Heart left ventricle (tissue), 13 donors: ENCODE measurements at regions not wholly inside any gene's neighbourhood (a gene's known extent, or its start where the extent isn't known, plus 50 kb on each side); places are given as distances from the start of the nearest gene placed in this dataset.

Source experiments
- POLR2A ChIP-seq, 2 donors: fragments of 450-650 bp; IDR thresholded peaks; one replicate each; pipeline ENCODE4 v1.6.1; 2017; ENCODE audit warnings: antibody characterized with exemption in 2 of 2, mild to moderate bottlenecking in 2 of 2, moderate library complexity in 2 of 2
- TF ChIP-seq, protein P1 (sequence below), 12 donors: fragments of 200-600 bp; sonication (generic) in 4 of 12; IDR thresholded peaks; one replicate each; pipeline versions ENCODE4 v1.5.0 to v1.8.0; 2018 to 2022; ENCODE audit warnings: antibody characterized with exemption in 12 of 12, mild to moderate bottlenecking in 5 of 12
- donor health status: ischemic (EF 13 %, LVEDD 7.1; RV severe dilation, severe dysfunction).
- donor health status: DM: no; HTN: yes; CAD: no.
- donor health status: DM: no; HTN: no; CAD: no.
- donor health status: ischemic (EF 25% LVEDD 6.9; RV normal size, moderate dysfunction).
- donor health status: ischemic (EF 25% LVEDD 5.7; RV mildly dilated, moderate dysfunction).
- donor health status: ischemic (EF 35%, LVEDD 5.7; RV mildly dilated, moderate dysfunction).
- donor health status: nonischemic (EF 11% LVEDD 7.7; RV severe dilation, severe dysfunction).
- donor health status: DM: yes; HTN: yes; CAD: no.
- donor health status: PGD.
- donor health status: ischemic (EF 29% LVEDD 5.4; RV normal size, mild dysfunction).
- donor health status: nonischemic (EF 23%, LVEDD 6.1; RV moderate dilation, normal function).

DNA sequence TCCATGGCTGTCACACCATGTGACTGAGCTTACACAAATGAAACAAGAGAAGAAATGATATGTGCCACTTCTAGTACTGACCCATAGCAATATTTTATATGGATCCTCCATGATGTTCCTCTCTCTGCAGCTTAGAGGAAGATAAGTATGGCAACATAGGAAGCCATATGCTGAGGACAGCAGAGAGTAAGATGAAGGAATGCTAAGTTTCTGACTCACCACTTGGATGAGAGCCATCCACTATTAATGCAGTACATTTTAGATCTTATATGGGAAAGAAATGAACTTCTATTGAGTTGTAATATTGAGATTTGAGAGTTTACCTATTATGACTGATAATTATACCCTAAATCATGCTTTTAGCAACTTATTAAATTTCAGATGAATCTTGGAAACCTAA is 386.9 kb upstream of the MAOA start:
- TF ChIP-seq, protein P1, sequence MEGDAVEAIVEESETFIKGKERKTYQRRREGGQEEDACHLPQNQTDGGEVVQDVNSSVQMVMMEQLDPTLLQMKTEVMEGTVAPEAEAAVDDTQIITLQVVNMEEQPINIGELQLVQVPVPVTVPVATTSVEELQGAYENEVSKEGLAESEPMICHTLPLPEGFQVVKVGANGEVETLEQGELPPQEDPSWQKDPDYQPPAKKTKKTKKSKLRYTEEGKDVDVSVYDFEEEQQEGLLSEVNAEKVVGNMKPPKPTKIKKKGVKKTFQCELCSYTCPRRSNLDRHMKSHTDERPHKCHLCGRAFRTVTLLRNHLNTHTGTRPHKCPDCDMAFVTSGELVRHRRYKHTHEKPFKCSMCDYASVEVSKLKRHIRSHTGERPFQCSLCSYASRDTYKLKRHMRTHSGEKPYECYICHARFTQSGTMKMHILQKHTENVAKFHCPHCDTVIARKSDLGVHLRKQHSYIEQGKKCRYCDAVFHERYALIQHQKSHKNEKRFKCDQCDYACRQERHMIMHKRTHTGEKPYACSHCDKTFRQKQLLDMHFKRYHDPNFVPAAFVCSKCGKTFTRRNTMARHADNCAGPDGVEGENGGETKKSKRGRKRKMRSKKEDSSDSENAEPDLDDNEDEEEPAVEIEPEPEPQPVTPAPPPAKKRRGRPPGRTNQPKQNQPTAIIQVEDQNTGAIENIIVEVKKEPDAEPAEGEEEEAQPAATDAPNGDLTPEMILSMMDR (IDR thresholded peaks at IDR 0.05): no peak
- TF ChIP-seq POLR2A (IDR thresholded peaks at IDR 0.05): no peak
